NCI-H2081 treated with DMSO at 0.1 percent for 48 hours (cell line): ENCODE measurements at regions not wholly inside any gene's neighbourhood (a gene's known extent, or its start where the extent isn't known, plus 50 kb on each side); places are given as distances from the start of the nearest gene placed in this dataset.

Experiments used
- DNase-seq: peaks from one replicate; lab custom pipeline; 2025; lab: John Stamatoyannopoulos, UW

GRCh38 chr10:21021843-21022594, 124.9 kb upstream of the NEBL start:
- no peak for DNase-seq

DNA sequence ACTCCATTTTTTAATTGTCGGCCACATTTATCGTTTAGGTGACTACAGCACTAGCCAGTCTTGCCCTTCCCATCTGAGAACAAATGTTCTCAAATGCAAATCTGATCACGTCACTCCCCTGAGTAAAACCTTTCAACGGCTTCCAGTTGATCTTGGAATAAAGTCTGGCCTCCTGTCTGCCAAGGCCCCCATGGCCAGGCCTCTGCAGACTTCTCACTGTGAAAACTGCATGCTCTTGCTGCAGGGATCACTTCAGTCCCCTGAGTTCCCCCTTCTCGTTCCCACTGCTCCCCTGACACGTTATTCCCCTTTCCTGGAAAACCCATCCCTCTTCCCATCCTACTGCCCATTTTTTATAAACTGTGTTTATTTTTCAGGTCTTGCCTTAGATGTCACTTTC, 124.1 kb upstream of the NEBL start:
- DNase-seq = no peak

DNA sequence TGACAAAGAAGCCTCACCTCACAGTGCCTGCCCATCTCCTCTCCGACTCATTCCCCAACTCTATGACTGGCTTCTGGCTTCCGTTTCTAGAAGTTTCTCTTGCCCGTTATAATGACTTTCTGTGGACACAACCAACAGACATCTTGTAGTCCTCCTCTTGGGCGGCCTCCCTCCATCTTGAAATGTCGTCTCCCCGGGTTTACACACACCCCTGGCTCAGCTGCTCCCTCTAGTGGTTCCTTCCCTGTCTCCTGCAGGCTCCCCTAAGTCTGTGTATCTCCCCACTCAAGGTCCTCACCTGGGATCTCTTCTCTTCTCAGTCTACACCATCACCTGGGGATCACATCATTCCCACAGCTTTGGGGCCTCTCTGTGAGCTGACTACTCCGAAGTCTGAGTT, 123.4 kb upstream of the NEBL start:
- no peak for DNase-seq

GRCh38 chr10:21019436-21019835, 122.3 kb upstream of the NEBL start:
- DNase-seq = no peak

- DNase-seq = no peak
Measured at GRCh38 chr10:21015851-21016250, 118.7 kb upstream of the NEBL start.

- DNase-seq = no peak
Measured at GRCh38 chr10:21014141-21014540, 117.0 kb upstream of the NEBL start.

DNA sequence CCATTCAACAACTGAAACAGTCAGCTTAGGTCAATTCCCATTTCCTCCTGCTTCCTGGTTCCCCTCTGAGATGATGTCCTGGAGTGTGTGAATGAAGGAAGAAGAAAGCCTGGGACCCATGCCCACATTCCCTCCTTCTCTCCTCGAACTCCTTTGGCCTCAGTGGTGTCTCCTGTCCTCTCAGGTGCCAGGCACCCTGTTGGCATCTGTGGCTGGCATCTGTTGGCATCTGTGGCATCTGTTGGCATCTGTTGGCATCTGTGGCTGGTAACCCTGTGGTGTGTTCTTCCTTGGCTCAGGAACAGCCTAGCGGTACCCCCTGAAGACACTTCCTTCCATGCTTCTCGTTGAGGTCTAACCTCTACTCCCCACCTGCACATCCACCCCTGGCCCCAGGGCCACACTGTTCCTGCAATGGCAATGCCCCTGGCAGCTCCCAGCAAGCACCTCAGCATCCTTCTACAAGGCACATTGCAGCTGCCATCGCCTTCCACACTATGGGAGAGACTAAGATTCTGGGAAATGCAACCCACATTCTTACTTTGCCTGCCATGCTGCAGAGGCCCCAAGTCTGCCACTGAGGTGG, 114.4 kb upstream of the NEBL start:
- no peak for DNase-seq

DNA sequence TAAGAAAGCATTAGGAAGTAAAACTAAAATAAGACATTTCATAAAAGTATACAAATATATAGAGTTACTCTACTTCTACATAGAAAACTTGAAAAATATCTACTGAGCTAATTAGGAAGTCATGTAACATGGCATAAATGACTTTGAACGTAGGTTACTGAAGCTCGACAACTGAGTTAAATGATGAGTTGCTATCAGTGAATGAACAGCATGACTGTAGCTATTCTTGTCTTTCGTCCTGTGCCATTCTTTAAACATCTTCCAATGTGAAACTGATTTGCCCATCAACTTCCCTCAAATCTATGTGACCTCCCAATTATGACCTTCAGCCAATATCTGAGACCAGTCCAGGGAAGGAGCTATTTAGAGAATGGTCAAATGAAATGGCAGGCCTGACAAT, 113.5 kb upstream of the NEBL start:
- no peak for DNase-seq

- DNase-seq = no peak
Measured at GRCh38 chr10:21003240-21003822, 106.2 kb upstream of the NEBL start.

- DNase-seq = no peak
Measured at GRCh38 chr10:21002091-21002878, 105.2 kb upstream of the NEBL start.

DNA sequence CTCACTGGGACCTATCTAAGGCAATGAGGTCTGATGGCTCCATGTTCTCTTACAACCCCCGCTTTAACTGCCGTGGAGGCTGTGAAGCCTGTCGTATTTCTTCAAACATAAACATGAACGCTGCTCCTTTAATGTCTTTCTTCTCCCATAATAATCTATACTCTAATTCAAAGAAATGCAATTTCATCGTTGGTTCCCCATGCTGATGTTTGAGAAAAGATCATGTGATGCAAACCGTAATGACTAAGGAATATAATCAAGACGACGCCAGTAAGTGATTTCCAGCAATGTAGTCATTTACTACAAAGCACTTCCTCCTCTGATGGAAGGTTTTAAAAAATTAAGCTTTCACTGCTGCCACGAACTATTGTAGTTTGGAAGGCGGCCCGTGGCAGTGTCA, 102.6 kb upstream of the NEBL start:
- no peak for DNase-seq

GRCh38 chr10:20998036-20998435, 100.9 kb upstream of the NEBL start:
- DNase-seq = no peak

- no peak for DNase-seq
Measured at GRCh38 chr10:20995123-20995987, 98.2 kb upstream of the NEBL start.

- DNase-seq = no peak
Measured at GRCh38 chr10:20993830-20994527, 96.9 kb upstream of the NEBL start.

- no peak for DNase-seq
Measured at GRCh38 chr10:20993389-20993788, 96.3 kb upstream of the NEBL start.

GRCh38 chr10:20991526-20991925, 94.4 kb upstream of the NEBL start:
- no peak for DNase-seq

- DNase-seq = no peak
Measured at GRCh38 chr10:20990604-20991003, 93.5 kb upstream of the NEBL start.

DNA sequence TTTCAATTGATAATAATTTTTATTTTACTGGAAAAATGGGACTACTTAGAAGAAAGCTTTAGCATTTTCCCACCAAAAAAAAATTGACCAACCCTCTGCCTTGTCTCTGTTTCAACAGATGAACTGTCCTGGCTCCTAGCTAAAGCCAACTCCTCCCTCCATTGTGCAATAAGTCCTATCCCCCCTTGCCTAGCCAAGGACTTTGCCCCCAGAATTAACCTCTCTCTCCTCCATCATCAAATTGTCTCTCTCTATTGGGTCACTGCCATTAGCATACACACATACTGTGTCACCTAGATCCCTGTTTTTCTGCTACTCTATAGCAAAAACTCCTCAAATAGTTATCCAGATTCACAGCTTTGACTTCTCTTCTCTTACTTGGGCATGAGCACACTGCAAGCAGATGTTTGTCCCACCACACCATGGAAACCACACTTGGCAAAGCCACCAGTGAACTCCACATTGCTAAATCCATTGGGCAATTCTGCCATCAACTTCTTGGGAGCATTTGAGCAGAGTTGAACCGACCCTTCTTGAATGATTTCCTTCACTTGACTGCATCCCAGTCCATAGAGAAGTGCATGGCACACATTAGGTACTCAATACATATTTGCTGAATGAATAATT, 91.4 kb upstream of the NEBL start:
- DNase-seq = no peak

DNA sequence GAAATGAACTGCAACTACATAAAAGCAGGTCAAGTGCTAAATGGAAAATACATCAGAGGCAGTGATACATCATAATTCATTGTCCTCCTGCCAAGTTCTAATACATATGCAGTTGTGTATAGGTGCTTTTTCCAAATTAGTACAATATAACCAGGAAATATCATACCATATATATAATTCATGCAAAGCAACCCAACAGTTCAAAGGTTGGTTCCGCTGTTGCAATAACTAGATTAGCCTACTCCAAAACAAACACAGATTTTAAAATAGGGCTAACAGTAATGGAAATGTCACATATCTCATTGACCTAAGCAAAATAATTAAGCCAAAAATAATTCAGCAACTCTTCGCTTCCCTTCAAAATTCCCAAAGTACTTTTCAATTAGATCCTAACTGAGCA, 88.9 kb upstream of the NEBL start:
- DNase-seq = no peak

DNA sequence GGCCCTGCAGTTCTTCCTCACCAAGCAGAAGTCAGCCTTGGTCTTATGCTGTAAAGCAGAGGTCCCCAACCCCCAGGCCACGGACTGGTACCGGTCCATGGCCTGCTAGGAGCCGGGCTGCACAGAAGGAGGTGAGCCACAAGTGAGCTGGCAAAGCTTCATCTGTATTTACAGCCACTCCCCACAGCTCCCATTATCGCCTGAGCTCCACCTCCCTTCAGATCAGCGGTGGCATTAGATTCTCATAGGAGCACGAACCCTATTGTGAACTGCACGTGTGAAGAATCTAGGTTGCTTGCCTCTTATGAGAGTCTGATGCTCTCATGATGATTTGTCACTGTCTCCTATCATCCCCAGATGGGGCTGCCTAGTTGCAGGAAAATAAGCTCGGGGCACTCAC, 87.6 kb upstream of the NEBL start:
- no peak for DNase-seq
